ENCODE measurements at regions not wholly inside any gene's neighbourhood (a gene's known extent, or its start where the extent isn't known, plus 50 kb on each side); places are given as distances from the start of the nearest gene placed in this dataset.

- H3K27me3 Mint-ChIP-seq (ENCODE audit: low read depth): no peaks in the 10 kb centered on the region
Observed at GRCh38 chr11:8744423-8744822, 61.8 kb downstream of the RPL27A start.

More at GRCh38 chr11:8744423-8744822, 61.8 kb downstream of the RPL27A start:
- no peak overlapping the region for H3K27ac ChIP-seq (ENCODE audit: insufficient read length, low read depth, low read length)
- H3K18ac ChIP-seq (ENCODE audit: insufficient read length, low read depth, low read length): no peak overlapping the region
- no peak overlapping the region for H2BK5ac ChIP-seq (ENCODE audit: insufficient read length, low read length)
- no peak overlapping the region for H2BK15ac ChIP-seq (ENCODE audit: low read depth, low read length)
- no peak overlapping the region for H3K4me2 ChIP-seq (ENCODE audit: insufficient read depth, insufficient read length, low read length)
- Mint-ChIP-seq H3K4me1 (peaks cover 11 to 15% of the 10 kb centered on the region in 2 experiments), H3K9me3 (no peaks in the 10 kb centered on the region), H3K36me3 (ENCODE audit: insufficient read depth in 1 of 3, low read depth in 3 of 3) (no peaks in the 10 kb centered on the region), H3K27ac (no peak overlapping the region), H3K4me3 (no peak overlapping the region)
- no peak overlapping the region for H2BK12ac ChIP-seq (ENCODE audit: insufficient read length, low read depth, low read length)
- H3K27me3 ChIP-seq (ENCODE audit: insufficient read depth, low read length): no peaks in the 10 kb centered on the region
- H3K79me1 ChIP-seq (ENCODE audit: insufficient read depth, low read depth, low read length, poor library complexity, severe bottlenecking): no peaks in the 10 kb centered on the region
- no peak overlapping the region for H3T11ph ChIP-seq (ENCODE audit: low read length)
- H4K5ac ChIP-seq (ENCODE audit: insufficient read length, low read depth, low read length): no peak overlapping the region
- no peaks in the 10 kb centered on the region for H3K23me2 ChIP-seq (ENCODE audit: insufficient read length, low read depth, low read length, poor library complexity, severe bottlenecking)
- H3K4ac ChIP-seq (ENCODE audit: low read depth, low read length): no peak overlapping the region
- no peaks in the 10 kb centered on the region for H4K20me1 ChIP-seq (ENCODE audit: control insufficient read depth, insufficient read depth, insufficient read length)
- H3K9ac ChIP-seq (ENCODE audit: extremely low read depth, insufficient read length, low read length): no peak overlapping the region
- H3K79me2 ChIP-seq (ENCODE audit: insufficient read depth, low read length): no peaks in the 10 kb centered on the region
- H2BK20ac ChIP-seq (ENCODE audit: low read depth, low read length, poor library complexity, severe bottlenecking): no peak overlapping the region
- H3K14ac ChIP-seq (ENCODE audit: insufficient read depth, low read length): no peak overlapping the region
- no peak for DNase-seq
- no CpG with 5 or more reads among the region's 1 CpG for WGBS (ENCODE audit: extremely low coverage, insufficient read length, low lambda C conversion rate)
- peaks cover 2% of the 10 kb centered on the region; the same call in 1 of the 2 replicates for H3K4me1 ChIP-seq (ENCODE audit: insufficient read depth, low read length)
- no peak overlapping the region for H3K23ac ChIP-seq (ENCODE audit: insufficient read length, low read depth, low read length)
- TF ChIP-seq CTCF (conservative IDR thresholded peaks at IDR 0.05): no peak
- no peak overlapping the region for H4K91ac ChIP-seq (ENCODE audit: insufficient read length, low read depth, low read length)
- H2AK5ac ChIP-seq (ENCODE audit: insufficient read length, low read length): no peak overlapping the region
- no peak overlapping the region for H3K56ac ChIP-seq (ENCODE audit: insufficient read length, low read depth, low read length)
- no peak overlapping the region for H2AFZ ChIP-seq (ENCODE audit: low read length)
- no peaks in the 10 kb centered on the region for H3K9me3 ChIP-seq (ENCODE audit: control insufficient read depth, low read depth, low read length)
- H2BK120ac ChIP-seq (ENCODE audit: low read depth, low read length, poor library complexity, severe bottlenecking): no peak overlapping the region
- no peak overlapping the region for H4K8ac ChIP-seq (replicated peaks; ENCODE audit: insufficient read length, low read depth, low read length)

All from H9 (cell line).